NCI-H2227 (cell line): ENCODE measurements at regions not wholly inside any gene's neighbourhood (a gene's known extent, or its start where the extent isn't known, plus 50 kb on each side); places are given as distances from the start of the nearest gene placed in this dataset.

Experiments used
- DNase-seq: peaks from one replicate; lab custom pipeline; 2025; ENCODE audit not compliant: unreplicated experiment; lab: John Stamatoyannopoulos, UW

GRCh38 chr2:23323198-23323916 is 61.6 kb upstream of the KLHL29 start:
- no peak for DNase-seq

- DNase-seq, result no peak
Observed at GRCh38 chr2:23323917-23324680, 60.9 kb upstream of the KLHL29 start.

GRCh38 chr2:23326330-23326729 is 58.6 kb upstream of the KLHL29 start:
- DNase-seq, result no peak

GRCh38 chr2:23327416-23327815 is 57.6 kb upstream of the KLHL29 start:
- no peak for DNase-seq

GRCh38 chr2:23327887-23328286 is 57.1 kb upstream of the KLHL29 start:
- peak; percentile 28 for DNase-seq

GRCh38 chr2:23330214-23330613 is 54.8 kb upstream of the KLHL29 start:
- DNase-seq, result no peak
